Calu3 (cell line): ENCODE measurements at regions not wholly inside any gene's neighbourhood (a gene's known extent, or its start where the extent isn't known, plus 50 kb on each side); places are given as distances from the start of the nearest gene placed in this dataset.

Source experiments
- BruUV-seq: library from RNA; stranded (reverse); fragments of 400-500 nt; replicated peaks from 2 replicates; lab custom pipeline; 2021; lab: Mats Ljungman, UMichigan
- CTCF ChIA-PET: fragments of 300-600 bp; sonication (Branson Sonifier 250); formaldehyde crosslinking; loops from one replicate; lab custom pipeline; 2022; ENCODE audit warnings: antibody characterized with exemption; lab: Charles Lee
- DNase-seq: peaks from one replicate; pipeline ENCODE4 v3.0.0; 2022
- H3K27ac Mint-ChIP-seq: one replicate; pipeline ENCODE4 v1.8.0; 2022; ENCODE audit warnings: mixed read lengths; ENCODE audit not compliant: unreplicated experiment
- H3K27me3 Mint-ChIP-seq: one replicate; pipeline ENCODE4 v1.8.0; 2022; ENCODE audit warnings: mixed read lengths; ENCODE audit not compliant: unreplicated experiment
- H3K36me3 Mint-ChIP-seq: one replicate; pipeline ENCODE4 v1.8.0; 2022; ENCODE audit warnings: mild to moderate bottlenecking, moderate library complexity, mixed read lengths; ENCODE audit not compliant: insufficient read depth, unreplicated experiment
- H3K4me1 Mint-ChIP-seq: one replicate; pipeline ENCODE4 v1.8.0; 2022; ENCODE audit warnings: mild to moderate bottlenecking, low read depth, mixed read lengths; ENCODE audit not compliant: unreplicated experiment
- H3K4me3 Mint-ChIP-seq: one replicate; pipeline ENCODE4 v1.8.0; 2022; ENCODE audit warnings: mild to moderate bottlenecking, low read depth, moderate library complexity, mixed read lengths; ENCODE audit not compliant: unreplicated experiment
- H3K9me3 Mint-ChIP-seq: one replicate; pipeline ENCODE4 v1.8.0; 2022; ENCODE audit warnings: low read depth, mixed read lengths; ENCODE audit not compliant: unreplicated experiment
- intact Hi-C: fragments of 100-400 bp; cut with micrococcal nuclease; formaldehyde crosslinking; loops from one replicate; pipeline ENCODE4 v1.10.0; 2022; ENCODE audit not compliant: unreplicated experiment
- TF ChIP-seq, protein P1 (sequence below): fragments of 200-600 bp; IDR thresholded peaks from one replicate; pipeline ENCODE4 v1.8.0; 2022; ENCODE audit warnings: antibody characterized with exemption; ENCODE audit not compliant: unreplicated experiment

GRCh38 chr5:156119692-156120091 is 207.3 kb upstream of the SGCD start:
- CTCF ChIA-PET: no interaction called here
- TF ChIP-seq, protein P1, sequence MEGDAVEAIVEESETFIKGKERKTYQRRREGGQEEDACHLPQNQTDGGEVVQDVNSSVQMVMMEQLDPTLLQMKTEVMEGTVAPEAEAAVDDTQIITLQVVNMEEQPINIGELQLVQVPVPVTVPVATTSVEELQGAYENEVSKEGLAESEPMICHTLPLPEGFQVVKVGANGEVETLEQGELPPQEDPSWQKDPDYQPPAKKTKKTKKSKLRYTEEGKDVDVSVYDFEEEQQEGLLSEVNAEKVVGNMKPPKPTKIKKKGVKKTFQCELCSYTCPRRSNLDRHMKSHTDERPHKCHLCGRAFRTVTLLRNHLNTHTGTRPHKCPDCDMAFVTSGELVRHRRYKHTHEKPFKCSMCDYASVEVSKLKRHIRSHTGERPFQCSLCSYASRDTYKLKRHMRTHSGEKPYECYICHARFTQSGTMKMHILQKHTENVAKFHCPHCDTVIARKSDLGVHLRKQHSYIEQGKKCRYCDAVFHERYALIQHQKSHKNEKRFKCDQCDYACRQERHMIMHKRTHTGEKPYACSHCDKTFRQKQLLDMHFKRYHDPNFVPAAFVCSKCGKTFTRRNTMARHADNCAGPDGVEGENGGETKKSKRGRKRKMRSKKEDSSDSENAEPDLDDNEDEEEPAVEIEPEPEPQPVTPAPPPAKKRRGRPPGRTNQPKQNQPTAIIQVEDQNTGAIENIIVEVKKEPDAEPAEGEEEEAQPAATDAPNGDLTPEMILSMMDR: no peak
- H3K27me3 Mint-ChIP-seq: no peaks in the 10 kb centered on the region
- no peak for DNase-seq
- no peaks in the 10 kb centered on the region for H3K4me1 Mint-ChIP-seq
- intact Hi-C loops: no loop called here
- H3K36me3 Mint-ChIP-seq: no peaks in the 10 kb centered on the region
- BruUV-seq: no TSS peak
- no peak overlapping the region for H3K27ac Mint-ChIP-seq
- H3K4me3 Mint-ChIP-seq: no peak overlapping the region
- peaks cover 12% of the 10 kb centered on the region for H3K9me3 Mint-ChIP-seq

GRCh38 chr5:156120777-156121176 is 206.2 kb upstream of the SGCD start:
- TF ChIP-seq, protein P1: no peak
- no TSS peak for BruUV-seq
- H3K4me3 Mint-ChIP-seq: no peak overlapping the region
- no peaks in the 10 kb centered on the region for H3K27me3 Mint-ChIP-seq
- DNase-seq: no peak
- intact Hi-C loops: no loop called here
- CTCF ChIA-PET: no interaction called here
- peaks cover 12% of the 10 kb centered on the region for H3K9me3 Mint-ChIP-seq
- H3K36me3 Mint-ChIP-seq: no peaks in the 10 kb centered on the region
- H3K27ac Mint-ChIP-seq: no peak overlapping the region
- H3K4me1 Mint-ChIP-seq: no peaks in the 10 kb centered on the region

- Mint-ChIP-seq H3K36me3 (no peaks in the 10 kb centered on the region), H3K4me1 (no peaks in the 10 kb centered on the region), H3K4me3 (no peak overlapping the region), H3K27me3 (no peaks in the 10 kb centered on the region), H3K27ac (no peak overlapping the region), H3K9me3 (peaks cover 11% of the 10 kb centered on the region)
- CTCF ChIA-PET: no interaction called here
- intact Hi-C loops: no loop called here
- no peak for DNase-seq
- no TSS peak for BruUV-seq
- TF ChIP-seq, protein P1: no peak
Observed at GRCh38 chr5:156121234-156121633, 205.7 kb upstream of the SGCD start.

- TF ChIP-seq, protein P1: no peak
- intact Hi-C loops: no loop called here
- CTCF ChIA-PET: no interaction called here
- no peak overlapping the region for H3K4me3 Mint-ChIP-seq
- DNase-seq: no peak
- no peak overlapping the region for H3K27ac Mint-ChIP-seq
- H3K9me3 Mint-ChIP-seq: peaks cover 8% of the 10 kb centered on the region
- BruUV-seq: no TSS peak
- no peaks in the 10 kb centered on the region for H3K27me3 Mint-ChIP-seq
- H3K36me3 Mint-ChIP-seq: no peaks in the 10 kb centered on the region
- H3K4me1 Mint-ChIP-seq: no peaks in the 10 kb centered on the region
Observed at GRCh38 chr5:156121882-156122281, 205.1 kb upstream of the SGCD start.

GRCh38 chr5:156124708-156125107 is 202.3 kb upstream of the SGCD start:
- CTCF ChIA-PET: no interaction called here
- DNase-seq: no peak
- intact Hi-C loops: no loop called here
- H3K4me3 Mint-ChIP-seq: no peak overlapping the region
- H3K9me3 Mint-ChIP-seq: peaks cover 10% of the 10 kb centered on the region
- H3K27me3 Mint-ChIP-seq: no peaks in the 10 kb centered on the region
- H3K4me1 Mint-ChIP-seq: no peaks in the 10 kb centered on the region
- TF ChIP-seq, protein P1: no peak
- no peak overlapping the region for H3K27ac Mint-ChIP-seq
- BruUV-seq: no TSS peak
- H3K36me3 Mint-ChIP-seq: no peaks in the 10 kb centered on the region
